DMS 273 (cell line): ENCODE measurements at regions not wholly inside any gene's neighbourhood (a gene's known extent, or its start where the extent isn't known, plus 50 kb on each side); places are given as distances from the start of the nearest gene placed in this dataset.
"Not testable (repeated sequence)": the region's sequence is repeated elsewhere in the genome, so short reads cannot be mapped to it uniquely, and the experiment has no call there.

Experiments
- DNase-seq: peaks from one replicate; lab custom pipeline; 2025; ENCODE audit not compliant: unreplicated experiment; lab: John Stamatoyannopoulos, UW

DNA sequence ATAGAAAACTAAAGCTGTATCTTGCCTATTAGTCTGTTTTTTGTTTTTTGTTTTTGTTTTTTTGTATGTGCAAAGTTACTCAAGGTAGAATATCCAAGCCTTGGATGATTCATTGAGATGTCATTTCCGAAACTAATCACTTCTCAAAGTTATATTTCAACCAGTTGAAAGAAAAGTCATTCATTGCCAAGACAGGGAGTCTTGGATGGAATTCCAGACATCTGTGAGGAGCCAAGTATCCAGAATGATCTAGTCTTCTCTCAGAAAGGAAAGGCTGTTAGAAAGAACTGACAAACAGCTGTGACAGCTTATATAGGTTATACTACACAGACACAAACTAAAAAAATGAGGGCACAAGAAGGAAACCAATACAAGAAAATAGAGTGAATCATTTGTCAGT is 141.1 kb upstream of the NDST3 start:
- no peak for DNase-seq

DNA sequence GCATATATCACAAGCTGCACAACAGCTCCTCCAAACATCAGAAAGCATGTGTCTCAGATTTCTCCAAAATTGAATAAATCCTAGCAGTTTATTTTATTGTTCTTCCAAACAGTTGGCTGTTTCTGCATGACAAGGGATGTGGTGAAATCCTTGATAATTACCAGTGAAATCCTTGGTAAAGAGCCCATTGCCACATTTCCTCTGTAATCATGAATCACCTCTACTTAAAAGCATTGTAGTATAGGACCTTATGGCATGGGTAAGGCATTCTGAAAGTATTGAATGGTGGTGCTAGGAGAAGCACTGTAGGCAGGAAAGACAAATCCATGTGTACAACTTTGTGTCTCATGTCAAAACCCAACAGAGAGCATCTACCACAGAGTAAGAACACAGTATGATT is 135.8 kb upstream of the NDST3 start:
- DNase-seq = no peak

DNA sequence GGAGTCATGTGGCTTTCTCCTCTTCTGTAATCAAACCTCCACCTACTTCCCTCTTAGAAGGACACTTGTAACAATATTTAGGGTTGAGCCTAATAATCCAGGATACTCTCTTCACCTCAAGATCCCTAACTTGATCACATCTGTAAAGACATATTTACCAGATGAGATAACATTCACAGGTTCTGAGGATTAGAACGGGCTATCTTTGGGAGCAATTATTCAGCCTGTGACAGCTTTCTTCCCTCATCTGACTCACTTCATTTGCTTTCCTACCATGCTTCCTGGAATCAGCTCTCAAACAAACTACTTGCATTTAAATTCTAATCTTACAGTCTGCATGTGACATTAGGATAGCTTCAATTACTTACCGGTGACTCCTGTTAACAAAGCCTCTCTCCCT is 133.5 kb upstream of the NDST3 start:
- DNase-seq = no peak

DNA sequence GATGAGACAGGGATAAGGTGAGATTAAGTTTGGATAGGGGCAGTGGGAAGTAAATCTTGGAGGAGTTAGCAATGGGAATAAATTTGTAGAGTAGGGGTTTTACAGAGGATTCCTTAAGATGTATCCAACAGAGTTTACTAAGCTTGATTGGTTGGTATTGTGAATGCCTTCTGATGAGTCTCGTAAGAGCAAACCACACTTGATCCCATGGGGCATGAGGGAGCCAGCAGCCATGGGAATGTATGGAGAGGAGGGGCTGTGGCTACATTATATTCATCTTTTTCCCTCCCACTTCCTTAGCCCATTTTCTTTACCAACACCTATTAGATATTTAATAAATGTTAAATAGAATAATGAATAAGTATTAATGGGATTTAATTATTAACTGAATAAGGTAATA is 126.6 kb upstream of the NDST3 start:
- DNase-seq = no peak

DNA sequence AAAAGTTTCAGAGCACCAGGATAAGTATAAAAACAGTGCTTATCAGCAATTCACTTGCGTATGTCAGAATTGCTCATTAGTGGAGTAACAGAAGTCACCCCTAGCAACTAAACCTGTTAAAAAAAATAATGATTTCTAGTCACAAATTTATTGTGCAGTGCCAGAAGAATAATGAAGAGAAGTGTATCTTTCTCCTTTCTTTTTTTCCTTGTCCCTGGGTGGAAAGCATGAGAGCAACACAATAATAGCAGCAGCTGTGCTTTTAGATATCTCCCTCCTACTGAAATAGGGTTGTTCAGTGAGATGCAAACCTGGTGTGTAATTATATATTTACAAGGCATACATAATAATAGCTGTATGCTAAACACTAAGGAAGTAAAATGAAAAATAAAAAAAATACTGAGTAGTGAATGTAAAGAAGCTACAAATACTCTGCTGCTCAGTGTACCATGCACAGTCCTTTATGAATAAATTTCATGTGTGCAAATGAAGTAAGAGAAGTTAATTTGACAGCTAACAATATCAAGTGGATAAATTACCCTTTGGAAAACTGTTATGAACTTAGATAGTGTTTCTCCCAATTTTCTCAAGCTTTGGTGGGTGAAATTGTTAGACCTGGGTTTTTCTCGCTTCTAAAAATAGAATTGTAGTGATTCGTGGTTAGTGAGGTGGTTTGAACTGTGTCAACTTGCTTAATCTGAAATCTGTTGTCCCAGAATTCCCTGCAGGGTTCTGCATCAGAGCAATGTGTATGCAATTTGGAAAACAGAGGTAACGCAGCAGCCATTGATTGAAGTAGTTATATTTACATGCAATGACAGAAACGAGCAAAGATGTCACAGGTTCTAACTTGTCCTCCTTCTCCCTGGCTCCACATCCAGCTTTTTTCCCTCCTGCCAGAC is 125.7 kb upstream of the NDST3 start:
- DNase-seq = peak; percentile 36

DNA sequence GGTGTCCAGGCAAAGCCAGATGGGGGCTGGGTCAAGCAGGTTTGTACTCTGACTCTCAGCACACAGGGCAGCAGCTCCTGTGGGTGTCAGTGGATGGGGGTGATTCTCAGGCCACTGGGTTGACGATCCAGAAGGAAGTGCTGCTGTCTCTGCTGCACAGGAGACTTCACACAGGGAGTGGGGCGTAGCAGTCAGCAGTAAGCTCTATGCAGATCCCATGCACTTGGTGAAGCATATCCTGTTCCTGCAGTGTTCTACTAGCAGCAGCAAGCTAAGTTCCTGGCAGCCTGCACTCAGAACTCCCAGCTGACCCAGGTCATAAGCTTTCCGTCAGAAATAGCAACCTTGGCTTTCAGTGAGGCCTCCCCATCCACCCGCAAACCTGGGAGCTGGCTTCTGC is 117.6 kb upstream of the NDST3 start:
- no peak for DNase-seq

DNA sequence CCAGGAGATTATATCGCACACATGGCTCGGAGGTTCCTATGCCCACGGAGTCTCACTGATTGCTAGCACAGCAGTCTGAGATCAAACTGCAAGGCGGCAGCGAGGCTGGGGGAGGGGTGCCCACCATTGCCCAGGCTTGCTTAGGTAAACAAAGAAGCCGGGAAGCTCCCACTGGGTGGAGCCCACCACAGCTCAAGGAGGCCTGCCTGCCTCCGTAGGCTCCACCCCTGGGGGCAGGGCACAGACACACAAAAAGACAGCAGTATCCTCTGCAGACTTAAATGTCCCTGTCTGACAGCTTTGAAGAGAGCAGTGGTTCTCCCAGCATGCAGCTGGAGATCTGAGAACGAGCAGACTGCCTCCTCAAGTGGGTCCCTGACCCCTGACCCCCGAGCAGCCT is 112.0 kb upstream of the NDST3 start:
- not testable (repeated sequence) for DNase-seq

DNA sequence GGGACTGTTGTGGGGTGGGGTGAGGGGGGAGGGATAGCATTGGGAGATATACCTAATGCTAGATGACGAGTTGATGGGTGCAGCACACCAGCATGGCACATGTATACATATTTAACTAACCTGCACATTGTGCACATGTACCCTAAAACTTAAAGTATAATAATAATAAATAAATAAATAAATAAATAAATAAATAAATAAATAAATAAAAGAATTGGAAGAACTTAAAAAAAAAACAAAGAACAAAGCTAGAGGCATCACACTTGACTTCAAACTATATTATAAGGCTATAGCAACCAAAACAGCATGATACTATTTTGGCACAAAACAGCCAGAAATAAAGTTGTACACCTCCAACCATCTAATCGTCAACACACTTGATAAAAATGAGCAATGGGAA is 106.5 kb upstream of the NDST3 start:
- DNase-seq = not testable (repeated sequence)

DNA sequence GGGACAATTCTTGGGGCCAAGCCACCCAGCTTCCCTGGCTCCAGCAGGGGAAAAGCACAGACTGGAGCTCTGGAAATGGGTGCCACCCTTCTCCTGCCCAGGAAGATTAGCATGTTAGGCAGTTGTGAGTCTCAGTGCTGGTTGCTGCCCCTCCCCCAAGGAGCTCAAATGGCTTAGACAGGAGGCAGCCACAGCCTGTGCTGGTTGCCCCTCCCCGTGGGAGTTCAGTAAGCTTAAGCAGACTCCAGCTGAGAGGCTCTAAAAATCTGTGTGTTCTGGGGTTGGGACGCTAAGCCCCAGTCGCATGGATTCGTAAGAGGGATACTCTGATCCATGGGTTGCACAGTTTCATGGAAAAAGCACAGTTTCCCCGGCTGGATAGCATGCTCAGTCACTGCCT is 92.7 kb upstream of the NDST3 start:
- DNase-seq = no peak

DNA sequence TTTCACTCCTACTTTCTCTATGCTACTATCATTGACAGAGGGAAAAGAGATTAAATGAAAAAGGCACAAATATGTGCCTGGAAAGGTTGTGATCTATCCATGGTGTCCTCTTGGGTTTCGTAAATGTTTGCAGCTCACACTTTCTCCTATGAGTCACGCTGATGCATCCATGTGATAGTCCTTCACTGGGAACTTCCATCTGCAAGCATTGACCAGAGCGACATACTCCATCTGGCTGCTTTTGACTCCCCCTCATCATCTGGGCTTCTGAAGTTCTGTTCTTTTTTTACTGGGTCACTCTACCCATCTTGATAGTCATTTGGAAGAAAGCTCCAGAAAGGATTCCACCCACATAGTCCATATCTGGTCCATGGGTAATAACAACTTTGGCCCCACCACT is 84.7 kb upstream of the NDST3 start:
- DNase-seq = no peak

DNA sequence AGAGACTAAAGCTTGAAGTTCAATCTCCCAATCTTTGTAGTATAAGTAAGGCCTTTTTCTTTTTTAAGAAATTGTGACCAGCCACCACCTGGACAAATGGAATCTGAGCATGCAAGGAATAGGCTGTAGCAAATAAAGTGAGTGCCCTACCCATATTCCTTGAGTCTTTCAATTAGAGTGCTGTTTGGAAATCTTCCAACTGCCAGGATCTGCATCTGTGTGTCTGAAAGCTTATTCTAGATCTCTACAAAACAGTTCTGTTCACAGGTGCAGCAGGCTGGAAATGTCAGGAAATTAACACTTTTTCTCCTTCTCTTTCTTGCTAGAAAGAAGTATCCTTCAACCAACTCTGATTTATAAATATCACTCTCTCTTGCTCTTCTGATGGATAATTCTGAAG is 76.7 kb upstream of the NDST3 start:
- DNase-seq = peak; percentile 46

DNA sequence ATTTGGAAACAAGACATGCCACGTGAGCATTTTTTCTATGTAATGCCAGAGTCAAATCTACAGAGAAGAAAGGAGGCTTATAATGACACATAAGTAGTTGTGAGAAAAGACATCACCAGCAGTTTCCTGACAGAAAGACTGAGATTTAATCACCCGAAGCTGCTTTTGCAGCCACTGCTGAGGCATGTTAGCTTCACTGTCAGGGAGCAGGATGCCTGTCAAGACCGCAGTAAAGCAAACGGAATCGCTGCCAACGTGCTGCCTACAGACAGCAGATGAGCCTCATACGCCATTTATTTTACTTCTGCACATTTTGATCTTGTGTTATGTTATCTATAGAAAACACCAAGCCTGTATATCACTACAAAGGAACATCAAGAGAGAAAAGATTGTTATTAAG is 68.7 kb upstream of the NDST3 start:
- DNase-seq = peak; percentile 24

DNA sequence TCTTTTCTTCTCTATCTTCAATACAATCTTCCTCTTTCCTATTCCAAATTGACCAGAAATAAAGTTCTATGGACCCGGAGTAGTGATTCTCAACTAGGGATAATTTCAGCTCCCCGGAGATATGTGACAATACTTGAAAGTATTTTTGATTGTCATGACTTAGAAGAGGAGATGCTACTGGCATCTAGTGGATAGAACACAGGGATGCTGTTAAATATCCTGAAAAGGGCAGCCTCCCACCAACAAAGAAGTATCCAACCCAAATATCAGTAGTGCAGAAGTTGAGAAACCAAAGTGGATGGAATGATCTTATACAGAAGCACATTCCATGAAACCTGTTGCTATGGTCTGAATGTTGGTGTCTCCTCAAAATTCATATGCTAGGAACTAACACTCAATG is 65.7 kb upstream of the NDST3 start:
- DNase-seq = peak; percentile 2

DNA sequence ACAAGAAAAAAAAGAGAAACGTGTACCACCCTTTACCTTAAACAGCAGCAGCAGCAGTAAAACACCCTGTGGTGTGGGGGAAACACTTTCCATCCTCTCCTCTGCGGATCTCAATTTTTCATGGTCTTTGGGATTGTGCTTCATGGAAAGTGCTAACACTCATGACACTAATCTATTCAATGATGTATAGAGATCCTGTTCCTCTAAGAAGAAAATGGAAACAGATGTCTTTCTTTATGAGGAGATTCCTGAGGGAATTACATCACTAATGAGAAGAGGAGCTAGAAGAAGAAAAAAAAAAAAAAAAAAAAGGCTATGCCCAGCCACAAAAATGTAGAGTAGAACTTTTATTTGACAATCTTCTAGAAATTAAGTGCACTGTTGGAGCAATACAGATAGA is 62.9 kb upstream of the NDST3 start:
- peak; percentile 62 for DNase-seq

DNA sequence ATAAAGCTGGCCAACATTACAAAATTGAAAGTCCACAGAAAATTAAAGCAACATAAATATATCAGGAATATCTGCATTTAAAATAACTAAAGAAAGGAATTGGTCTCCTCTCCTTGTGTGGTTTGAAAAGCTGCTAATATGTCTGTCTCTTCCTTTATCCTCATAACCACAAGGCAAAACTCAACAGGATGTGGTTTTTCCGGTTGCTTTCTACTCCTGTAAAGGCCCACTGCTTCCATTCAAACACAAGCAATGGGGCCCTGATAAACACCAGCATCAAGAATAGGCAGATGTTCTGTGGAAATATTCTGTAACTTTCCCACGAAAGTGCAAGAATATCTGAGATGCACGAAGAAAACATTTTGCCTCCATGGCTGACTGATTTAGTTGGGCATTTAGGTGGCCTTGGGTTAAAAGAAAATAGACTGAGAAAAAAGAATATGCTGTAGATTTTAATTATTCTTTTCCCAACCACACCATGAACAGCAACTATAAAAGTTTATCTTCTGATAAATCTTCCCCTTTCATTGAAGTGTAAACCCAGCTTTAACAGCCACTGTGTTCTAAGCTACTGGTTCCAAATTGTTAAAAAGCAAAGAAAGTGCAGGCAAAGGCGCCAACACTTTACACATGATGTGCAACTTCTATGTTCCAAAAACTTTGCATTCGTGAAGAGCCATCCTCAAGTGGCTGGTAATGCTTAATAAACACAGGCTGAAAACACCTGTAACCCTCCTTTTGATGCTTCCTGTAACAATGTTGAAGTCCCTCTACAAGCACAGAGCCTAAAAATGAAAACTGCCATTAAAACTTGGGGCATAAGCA is 50.5 kb upstream of the NDST3 start:
- DNase-seq = no peak

DNA sequence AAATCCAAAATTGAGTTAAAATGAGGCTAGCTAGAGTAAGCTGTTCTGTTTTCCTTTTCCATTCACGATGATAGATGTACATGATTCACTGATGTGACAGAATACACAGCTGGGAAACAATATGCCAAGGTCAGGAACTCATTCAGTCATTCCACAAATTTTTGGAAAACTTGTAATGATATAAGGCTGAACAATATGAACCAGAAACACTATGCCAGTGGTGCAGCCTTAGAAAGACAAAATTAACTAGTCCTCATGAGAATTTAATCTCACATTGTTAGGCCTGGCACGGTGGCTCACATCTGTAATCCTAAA is 50.0 kb upstream of the NDST3 start:
- DNase-seq = no peak
